ENCODE measurements at regions not wholly inside any gene's neighbourhood (a gene's known extent, or its start where the extent isn't known, plus 50 kb on each side); places are given as distances from the start of the nearest gene placed in this dataset.
A peak's percentile ranks its signal among the peaks of the same experiment; 100 is the strongest.

GRCh38 chr17:79332011-79332554 is 257.5 kb downstream of the ENGASE start:
- DNase-seq (ENCODE audit: extremely low read depth, low read depth) = no peak

DNA sequence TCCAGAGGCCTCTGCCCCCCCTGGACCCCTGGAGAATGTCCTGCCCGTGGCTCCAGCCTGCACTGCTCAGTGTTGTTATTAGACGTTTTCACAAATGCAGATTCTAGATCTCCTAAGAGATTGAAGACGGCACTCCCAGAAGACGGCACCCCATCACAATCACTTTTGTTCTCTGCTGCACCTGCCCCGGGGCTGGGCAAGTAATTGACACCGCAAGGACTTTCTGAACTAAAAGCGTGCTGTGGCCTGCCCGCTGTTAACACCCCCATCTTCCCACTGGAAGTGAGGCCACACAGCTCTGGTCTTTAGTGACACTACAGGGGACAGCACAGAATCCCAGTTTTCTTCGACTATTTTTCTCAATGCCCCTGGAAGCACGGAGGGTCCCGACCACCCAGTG is 256.9 kb downstream of the ENGASE start:
- DNase-seq (ENCODE audit: extremely low read depth, low read depth) = no peak

- DNase-seq (ENCODE audit: extremely low read depth, low read depth) = no peak
Measured at GRCh38 chr17:79330696-79331095, 256.1 kb downstream of the ENGASE start.

DNA sequence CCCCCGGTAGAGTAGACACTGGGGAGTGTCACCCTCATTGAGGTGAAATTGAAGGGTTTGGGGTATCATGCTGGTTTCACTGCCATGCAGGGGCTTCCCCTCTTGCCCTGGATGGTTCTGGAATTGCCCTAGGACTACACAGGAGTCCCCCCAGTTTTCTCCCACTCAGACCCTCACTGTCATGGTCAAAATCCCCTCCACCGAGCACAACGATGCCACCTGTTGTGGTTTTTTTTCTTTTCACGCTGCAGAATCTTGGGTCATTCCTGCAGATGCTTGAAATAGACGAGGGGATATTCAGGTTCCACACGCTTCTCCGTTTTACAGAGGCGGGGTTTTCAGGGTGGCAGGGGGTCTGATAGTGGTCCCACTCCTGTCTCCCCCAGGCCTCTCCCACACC is 255.6 kb downstream of the ENGASE start:
- no peak for DNase-seq (ENCODE audit: extremely low read depth, low read depth)

DNA sequence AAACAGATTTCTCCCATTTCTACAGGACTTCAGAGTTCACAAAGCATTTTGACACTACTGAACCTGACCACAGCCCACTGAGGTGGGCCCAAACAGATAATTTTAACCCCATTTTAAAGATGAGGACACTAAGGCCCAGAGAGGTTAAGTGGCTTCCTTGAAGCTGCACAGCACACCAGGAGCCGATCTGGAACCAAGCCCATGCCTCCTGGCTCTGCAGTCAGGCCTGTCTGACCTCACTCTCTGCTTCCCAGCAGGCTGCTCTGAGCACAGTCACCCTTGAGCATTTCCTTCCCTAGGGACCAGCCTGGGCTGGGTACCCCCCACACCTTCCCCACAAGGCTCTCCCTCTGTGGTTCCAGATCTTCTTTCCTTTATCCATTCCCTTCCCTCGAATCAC is 252.2 kb downstream of the ENGASE start:
- no peak for DNase-seq (ENCODE audit: extremely low read depth, low read depth)

GRCh38 chr17:79325709-79326430 is 251.2 kb downstream of the ENGASE start:
- DNase-seq (ENCODE audit: extremely low read depth, low read depth) = peak; percentile 4

DNA sequence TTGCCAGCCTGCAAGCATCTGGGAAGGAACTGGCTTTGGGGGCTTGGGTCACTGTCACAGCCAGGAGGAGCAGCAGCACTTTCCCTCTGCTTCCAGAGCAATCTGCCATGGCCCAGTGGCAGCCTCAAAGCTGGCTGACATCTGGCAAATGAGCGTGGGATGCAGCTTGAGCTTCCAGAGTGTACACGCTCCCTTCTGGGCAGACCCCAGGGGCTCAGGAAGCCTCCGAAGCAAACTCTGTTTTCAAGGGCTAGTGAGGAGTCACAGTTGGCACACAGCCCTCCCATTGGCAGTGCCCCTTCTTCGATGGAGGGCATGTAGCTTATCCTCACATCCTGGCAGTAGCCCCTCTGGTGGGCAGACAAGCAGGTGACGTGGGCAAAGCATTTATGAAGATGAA is 249.6 kb downstream of the ENGASE start:
- no peak for DNase-seq (ENCODE audit: extremely low read depth, low read depth)

- DNase-seq (ENCODE audit: extremely low read depth, low read depth) = no peak
Measured at GRCh38 chr17:79323566-79323965, 248.9 kb downstream of the ENGASE start.

- no peak for DNase-seq (ENCODE audit: extremely low read depth, low read depth)
Measured at GRCh38 chr17:79322211-79323123, 247.8 kb downstream of the ENGASE start.

DNA sequence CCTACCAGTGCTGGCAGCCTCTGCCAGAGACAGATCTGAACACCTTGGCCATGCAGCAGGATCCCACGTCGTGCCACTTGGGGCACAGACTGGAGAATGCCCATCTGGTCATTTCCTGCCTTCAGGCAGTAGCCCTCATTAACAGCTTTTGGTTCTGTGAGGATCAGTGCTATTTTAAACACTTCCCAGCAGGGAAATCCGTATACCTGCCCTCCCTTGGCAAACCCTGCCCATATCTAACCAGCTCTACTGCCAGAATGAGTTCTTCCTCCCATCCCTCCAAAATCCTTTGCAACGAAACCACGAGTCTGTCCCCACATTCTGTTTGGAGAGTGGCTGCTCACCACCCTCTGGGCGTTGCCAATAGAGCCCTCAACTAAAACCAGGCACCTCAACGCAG is 245.7 kb downstream of the ENGASE start:
- DNase-seq (ENCODE audit: extremely low read depth, low read depth) = no peak

- no peak for DNase-seq (ENCODE audit: extremely low read depth, low read depth)
Measured at GRCh38 chr17:79317916-79318315, 243.3 kb downstream of the ENGASE start.

DNA sequence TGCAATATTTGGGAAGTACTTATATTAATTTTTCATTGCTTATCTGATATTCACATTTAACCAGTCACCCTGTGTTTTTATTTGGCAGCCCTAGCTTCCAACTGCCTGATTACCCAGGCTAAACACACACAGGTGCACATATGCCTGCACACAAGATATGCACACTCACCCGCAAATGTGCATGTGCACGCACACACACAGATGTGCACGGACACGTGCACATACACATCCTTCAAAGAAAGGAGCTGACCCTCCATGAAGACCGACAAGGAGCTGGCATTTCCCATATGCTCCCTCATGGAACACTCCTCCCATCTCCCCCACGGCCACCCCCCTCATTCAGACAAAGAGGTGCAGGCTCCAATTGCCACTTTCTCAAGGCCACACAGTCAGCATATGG is 242.2 kb downstream of the ENGASE start:
- DNase-seq (ENCODE audit: extremely low read depth, low read depth) = no peak

GRCh38 chr17:79315358-79316105 is 240.9 kb downstream of the ENGASE start:
- DNase-seq (ENCODE audit: extremely low read depth, low read depth) = no peak

GRCh38 chr17:79314617-79315357 is 240.2 kb downstream of the ENGASE start:
- DNase-seq (ENCODE audit: extremely low read depth, low read depth) = no peak

DNA sequence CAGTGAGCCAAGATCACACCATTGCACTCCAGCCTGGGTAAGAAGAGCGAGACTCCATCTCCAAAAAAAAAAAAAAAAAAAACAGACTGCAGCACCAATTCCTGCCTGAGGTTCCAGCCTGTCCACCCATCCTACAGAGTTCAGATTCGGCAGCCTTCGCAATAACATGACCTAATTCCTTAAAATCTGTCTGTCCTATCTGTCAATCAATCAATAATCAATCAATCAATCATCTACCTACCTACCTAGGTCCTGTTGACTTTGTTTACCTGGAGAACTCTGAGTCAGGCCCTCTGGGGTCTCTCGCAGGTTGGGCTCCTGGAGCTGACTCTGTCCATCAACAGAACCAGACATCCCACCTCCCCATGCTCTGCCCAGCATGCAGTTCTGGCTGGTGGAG is 236.7 kb downstream of the ENGASE start:
- DNase-seq (ENCODE audit: extremely low read depth, low read depth) = no peak

- DNase-seq (ENCODE audit: extremely low read depth, low read depth) = no peak
Measured at GRCh38 chr17:79306424-79307318, 232.0 kb downstream of the ENGASE start.

DNA sequence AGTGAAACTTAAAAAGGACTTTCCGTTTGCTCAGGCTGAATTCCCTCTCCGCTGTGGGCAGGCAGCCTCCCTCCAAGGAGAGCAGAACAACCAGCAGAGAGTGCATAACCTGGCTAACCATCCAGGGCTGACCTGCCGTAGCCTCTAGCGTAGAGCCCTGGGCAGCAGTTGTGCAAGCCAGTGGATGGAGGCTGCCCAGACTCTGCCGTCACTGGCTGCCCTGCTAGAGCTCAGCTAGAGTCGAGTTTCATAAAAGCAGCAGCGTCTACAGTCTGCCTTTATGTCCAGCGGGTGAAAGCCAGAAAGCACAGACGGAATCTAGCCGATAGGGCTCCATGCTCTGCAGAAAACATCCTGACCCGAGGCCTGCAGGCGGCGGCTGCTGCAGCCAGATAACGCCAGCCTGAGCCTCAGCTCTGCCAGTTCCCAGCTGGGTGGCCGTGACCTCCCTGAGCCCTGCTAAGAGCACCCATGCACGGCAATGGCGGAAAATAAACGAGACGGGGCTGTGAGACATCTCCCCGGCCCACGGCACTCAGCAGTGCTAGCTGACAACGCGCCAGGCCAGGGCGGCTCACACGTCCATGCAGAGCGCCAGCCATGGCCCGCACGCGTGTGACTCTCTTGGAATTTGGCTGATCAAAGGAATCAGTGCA is 231.3 kb downstream of the ENGASE start:
- DNase-seq (ENCODE audit: extremely low read depth, low read depth) = no peak

GRCh38 chr17:79305376-79305767 is 230.7 kb downstream of the ENGASE start:
- no peak for DNase-seq (ENCODE audit: extremely low read depth, low read depth)

- DNase-seq (ENCODE audit: extremely low read depth, low read depth) = no peak
Measured at GRCh38 chr17:79304884-79305283, 230.3 kb downstream of the ENGASE start.
